ENCODE measurements at regions not wholly inside any gene's neighbourhood (a gene's known extent, or its start where the extent isn't known, plus 50 kb on each side); places are given as distances from the start of the nearest gene placed in this dataset.

DNA sequence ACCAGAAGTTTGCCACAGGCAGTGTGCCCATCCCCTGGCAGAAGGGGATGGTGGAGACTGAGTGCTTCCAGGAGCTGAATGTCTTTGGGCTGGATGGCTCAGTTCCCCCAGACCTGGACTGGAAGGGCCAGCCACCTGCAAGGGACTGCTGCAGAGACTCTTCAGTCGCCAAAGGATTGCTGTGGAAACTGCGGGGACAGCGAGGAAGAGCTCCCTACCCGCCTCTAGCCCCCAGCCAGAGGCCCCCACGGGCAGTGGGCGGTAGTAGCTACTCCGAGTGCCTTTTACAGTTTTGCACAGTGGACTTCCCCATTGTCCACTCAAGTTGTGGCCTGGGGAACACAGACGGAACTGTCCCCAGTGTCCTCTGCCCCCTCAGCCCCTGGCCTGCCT is 138.5 kb downstream of the ZDHHC20 start:
- no peak for DNase-seq

DNA sequence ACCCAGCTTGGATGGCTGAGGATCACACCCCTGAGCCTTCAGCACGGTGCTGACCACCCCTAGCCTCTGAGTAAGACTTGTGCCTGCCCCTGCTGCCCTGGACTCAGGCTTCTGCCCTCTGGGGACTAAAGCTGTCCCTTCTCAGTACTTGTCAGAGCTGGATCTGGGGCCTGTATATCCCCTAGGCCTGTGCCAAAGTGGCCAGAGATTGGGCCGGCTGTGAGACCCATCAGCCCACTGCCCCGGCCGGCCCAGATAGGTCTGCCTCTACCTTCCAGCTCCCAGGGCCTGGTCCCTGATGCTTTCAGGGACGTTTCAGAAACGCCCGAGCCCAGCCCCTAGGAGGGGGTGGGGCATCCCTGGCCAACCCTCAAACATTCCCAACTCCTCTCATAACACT is 137.8 kb downstream of the ZDHHC20 start:
- no peak for DNase-seq

DNA sequence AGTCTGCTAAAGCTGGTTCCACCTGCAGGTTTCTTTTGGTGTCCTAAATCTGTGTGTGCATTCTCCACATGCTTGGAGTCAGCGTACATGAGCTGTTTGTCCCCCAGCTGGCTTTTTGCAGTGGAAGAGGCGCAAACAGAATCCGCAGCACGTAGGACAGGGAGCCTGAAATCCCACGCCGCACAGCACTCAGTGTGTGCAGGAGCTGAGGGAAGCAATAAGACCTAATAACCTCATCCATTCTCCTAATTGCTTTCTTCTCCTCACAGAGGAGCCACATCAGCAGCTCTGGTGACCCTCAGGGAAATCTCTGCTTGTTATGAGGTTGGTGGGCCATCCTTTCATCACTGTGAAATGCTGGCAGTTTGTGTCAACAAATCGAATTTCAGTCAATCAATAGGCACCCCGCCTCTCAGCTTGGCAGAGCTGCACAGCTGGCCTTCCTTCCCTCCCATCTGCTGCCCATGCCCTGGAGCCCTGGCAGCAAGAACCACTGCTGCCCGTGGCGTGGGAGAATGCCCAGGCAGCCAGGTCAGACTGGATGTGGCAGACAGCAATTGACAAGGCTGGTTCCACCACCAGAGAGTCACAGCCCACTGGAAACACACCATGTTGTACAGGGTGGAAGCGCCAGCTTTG is 136.7 kb downstream of the ZDHHC20 start:
- DNase-seq = no peak
